Inferior parietal cortex (tissue), 1 donor: ENCODE measurements at regions not wholly inside any gene's neighbourhood (a gene's known extent, or its start where the extent isn't known, plus 50 kb on each side); places are given as distances from the start of the nearest gene placed in this dataset.
"Not testable (repeated sequence)": the region's sequence is repeated elsewhere in the genome, so short reads cannot be mapped to it uniquely, and the experiment has no call there.

Source experiments
- DNase-seq: peaks from one replicate; pipeline ENCODE4 v3.0.0-alpha.2; 2016; ENCODE audit errors: extremely low spot score

DNA sequence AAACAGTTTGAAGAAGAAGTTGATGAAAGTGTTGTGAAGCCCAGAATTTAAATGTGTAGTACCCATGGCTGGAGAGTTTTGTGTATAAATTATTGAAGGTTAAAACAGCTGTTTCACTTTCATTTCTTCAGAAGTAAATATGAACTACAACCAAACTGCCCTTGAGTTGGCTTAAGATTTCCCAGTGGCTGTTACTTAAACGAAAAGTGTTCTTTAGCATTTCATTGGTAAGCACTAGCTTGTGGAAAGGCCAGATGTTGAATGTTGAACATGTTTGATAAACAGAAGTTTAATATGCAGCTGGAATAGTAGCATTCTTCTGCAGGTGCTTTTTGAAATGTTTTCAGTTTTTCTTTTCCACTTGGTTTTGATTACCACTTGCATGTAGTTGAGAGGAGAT, 83.2 kb upstream of the TNRC6B start:
- no peak for DNase-seq

DNA sequence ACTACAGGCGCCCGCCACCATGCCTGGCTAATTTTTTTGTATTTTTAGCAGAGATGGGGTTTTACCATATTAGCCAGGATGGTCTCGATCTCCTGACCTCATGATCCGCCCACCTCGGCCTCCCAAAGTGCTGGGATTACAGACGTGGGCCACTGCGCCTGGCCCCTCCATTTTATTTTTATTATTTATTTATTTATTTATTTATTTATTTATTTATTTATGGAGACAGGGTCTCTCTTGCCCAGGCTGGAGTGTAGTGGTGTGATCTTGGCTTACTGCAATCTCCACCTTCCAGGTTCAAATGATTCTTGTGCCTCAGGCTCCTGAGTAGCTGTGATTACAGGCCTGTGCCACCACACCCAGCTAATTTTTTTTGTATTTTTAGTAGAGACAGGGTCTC, 77.8 kb upstream of the TNRC6B start:
- not testable (repeated sequence) for DNase-seq

DNA sequence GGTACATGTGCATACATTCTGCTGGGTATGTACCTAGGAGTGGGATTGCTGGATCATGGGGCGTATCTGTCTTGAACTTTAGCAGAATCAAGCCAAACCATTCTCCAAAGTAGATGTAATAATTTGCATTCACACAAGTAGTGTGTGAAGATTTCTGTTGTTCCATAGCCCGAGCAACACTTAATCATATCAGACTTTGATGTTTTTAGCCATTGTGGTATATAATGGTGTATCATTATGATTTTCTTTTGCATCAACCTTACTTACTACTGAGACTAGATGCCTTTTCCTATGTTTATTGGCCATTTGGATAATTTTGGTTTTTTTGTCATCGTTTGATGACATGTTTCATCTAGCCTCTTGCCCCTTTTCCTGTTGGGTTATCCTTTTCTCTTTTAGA, 72.0 kb upstream of the TNRC6B start:
- DNase-seq: no peak

DNA sequence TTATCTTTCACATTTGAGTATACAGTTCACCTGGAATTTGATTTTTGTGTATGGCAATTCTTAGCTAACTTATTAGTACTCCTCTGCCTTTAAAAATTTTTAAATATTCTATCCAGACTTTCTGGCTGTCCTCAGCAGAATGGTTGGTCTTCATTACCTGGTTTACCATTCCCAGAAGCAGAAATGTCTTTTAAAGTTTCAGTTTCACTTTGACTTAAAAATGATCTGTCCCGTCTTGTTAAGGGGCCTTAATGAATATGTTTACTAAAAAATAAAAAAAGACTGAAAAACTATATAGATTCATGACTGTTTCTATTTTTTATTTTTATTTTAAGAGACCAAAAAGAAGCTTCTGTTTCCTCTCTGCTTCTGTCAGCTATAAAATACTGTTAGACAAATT, 70.5 kb upstream of the TNRC6B start:
- DNase-seq: peak; percentile 13

DNA sequence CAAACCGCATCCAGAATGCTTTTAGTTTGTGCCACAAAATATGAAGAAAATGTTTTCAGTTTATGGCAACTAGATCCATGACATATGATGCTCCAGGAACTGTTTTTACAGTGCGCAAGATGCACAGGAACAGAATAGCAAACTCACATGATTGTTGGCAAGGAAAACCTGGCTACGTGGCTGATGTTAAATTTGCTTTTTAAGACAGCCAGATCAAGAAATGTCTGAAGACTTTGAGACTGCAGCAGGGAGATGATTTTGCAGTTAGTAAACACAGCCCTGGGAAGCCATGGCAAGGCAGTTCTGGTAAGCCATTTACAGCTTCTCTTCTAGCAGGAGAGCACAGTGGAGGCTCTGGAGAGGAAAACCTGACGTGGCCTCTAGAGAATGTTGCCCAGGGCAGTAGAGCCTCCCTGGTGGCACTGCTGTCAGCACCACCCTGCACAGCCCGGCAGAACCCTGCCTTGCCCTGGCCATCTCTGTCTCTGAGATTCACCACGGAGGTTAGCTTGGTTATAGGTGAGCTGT, 69.8 kb upstream of the TNRC6B start:
- peak; percentile 42 for DNase-seq

DNA sequence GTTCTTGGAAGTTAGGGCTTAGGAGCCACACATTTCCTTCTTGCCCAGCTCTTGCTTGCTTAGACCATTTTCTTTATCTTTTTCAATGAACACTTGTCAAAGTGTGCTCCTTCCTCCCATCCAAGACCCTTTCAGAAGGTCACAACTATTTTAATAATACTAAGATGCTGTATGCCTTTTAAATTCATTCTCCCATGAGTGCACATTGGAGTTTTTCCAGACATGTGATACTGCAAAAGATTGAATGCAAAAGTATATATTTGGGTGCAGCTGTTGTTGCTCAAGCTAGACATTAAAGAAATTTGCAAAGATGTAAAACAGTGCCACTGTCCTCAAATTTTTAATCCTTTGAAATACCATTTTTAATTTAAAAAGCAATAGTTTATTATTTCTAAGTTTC, 69.3 kb upstream of the TNRC6B start:
- no peak for DNase-seq

DNA sequence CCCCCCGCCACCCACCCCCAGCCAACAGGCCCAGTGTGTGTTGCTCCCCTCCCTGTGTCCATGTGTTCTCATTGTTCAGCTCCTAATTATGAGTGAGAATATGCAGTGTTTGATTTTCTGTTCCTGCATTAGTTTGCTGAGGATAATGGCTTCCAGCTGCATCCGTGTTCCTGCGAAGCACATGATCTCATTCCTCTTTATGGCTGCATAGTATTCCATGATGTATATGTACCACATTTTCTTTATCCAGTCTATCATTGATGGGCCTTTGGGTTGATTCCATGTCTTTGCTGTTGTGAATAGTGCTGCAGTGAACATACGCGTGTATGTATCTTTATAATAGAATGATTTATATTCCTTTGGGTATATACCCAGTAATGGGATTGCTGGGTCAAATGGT, 68.8 kb upstream of the TNRC6B start:
- DNase-seq: not testable (repeated sequence)

DNA sequence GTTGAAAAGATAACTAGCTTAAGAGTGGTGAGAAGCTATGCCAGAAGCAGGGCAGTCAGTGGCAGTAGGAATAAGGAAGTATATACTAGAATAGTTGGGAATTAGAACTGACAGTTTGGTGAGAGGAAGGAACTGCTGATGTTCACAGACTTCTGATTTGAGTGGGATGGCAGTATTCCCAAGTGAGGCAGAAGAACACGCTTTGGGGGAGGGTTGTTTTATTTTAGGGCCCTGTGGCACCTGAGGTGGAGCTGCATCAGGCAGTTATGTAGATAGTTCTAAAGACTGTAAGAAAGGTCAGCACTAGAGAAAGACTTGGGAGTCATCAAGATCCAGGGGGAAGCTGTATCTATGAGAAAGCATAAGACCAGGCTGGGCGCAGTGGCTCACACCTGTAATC, 66.3 kb upstream of the TNRC6B start:
- DNase-seq: no peak

DNA sequence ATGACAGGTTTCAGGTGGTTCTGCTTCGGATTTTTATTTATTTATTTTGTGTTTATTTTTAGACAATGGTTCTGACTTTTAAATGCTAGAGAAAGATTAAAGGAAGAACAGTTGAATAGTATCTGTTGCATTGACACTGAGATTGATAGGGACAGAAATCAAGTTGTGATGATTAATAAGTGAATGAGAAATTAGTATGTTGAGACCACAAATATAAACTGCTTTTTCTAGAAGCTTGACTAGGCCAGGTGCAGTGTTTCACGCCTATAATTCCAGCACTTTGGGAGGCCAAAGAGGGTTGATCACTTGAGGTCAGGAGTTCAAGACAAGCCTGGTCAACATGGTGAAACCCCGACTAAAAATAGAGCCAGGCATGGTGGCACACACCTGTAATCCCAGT, 65.1 kb upstream of the TNRC6B start:
- DNase-seq: no peak

DNA sequence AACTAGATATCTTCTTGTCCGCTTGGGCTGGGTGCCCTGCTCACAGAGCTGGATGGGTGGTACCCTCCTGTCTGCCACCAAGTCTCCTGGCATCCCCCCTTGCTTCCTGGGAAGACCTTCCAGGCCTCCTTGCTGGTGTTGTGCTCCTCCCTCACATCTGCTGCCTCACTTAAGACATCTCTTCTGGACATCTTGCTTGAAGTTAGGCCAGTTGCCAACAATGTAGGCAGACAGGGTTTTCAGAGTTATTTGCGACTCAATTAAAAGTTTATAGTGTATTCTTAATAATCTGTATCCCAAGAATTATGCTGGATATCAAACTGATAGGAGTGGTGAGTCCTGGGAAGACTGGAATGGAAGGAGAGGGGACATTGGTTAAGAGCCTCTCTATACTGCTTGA, 64.0 kb upstream of the TNRC6B start:
- no peak for DNase-seq

DNA sequence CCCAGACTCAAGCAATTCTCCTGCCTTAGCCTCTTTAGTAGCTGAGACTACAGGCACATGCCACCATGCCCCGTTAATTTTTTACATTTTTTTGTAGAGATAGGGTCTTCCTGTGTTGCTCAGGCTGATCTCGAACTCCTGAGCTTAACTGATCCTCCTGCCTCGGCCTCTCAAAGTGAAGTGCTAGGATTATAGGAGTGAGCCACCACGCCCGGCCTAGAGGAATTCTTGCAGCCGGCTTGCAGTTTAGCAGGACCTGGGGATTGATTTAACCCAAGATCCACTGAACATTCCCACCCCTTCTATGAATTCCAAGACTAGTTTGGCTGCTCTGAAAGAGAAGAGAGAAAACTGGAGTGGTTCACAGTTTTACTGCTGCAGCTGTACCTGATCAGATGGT, 63.3 kb upstream of the TNRC6B start:
- no peak for DNase-seq

DNA sequence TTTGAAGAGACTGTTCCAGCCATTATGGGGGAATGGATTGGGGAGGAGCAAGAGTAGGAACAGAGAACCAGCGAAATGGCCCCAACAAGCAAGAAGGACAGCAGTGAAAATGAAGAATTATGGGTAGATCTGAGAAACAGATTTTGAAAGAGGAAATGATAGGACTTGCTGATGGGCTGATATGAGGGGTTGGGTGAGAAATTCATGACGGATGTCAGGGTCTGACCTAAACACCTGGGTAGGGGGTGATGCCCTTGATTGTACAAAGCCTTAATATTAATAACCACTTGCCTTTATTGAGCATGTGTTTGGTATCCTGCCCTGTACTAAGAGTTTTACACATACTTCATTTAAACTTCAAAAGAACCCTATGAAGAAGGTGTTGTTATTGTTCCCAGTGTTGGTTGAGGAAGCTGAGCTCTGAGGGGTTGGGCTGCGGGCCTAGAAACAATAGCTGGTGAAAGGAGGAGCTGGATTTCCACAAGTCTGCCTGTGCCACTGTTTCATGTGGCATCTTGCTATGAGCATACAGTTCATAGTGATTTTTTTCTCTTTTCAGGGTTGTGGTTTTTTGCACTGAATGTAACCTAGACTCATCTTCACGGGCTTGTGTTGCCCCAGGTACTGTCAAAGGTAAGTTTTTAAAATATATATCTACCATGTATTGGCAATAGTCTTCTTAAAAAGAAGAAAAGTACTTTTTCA, 61.1 kb upstream of the TNRC6B start:
- DNase-seq: no peak

DNA sequence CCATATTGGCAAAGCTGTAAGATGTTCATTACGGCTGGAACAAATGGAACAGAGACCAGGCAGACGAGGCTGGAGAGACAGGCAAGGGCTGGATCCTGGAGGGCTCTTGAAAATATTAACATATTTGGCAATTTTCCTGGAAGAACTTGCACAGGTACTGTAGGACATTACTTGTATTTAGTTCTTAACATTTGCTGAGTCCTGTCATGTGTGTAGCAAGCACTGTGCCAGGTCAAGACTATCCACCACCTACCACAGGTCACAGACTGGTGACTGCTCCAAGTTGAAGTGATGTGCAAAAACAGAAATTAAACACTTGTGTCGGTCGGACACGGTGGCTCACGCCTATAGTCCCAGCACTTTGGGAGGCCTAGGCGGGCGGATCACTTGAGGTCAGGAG, 58.7 kb upstream of the TNRC6B start:
- DNase-seq: no peak

DNA sequence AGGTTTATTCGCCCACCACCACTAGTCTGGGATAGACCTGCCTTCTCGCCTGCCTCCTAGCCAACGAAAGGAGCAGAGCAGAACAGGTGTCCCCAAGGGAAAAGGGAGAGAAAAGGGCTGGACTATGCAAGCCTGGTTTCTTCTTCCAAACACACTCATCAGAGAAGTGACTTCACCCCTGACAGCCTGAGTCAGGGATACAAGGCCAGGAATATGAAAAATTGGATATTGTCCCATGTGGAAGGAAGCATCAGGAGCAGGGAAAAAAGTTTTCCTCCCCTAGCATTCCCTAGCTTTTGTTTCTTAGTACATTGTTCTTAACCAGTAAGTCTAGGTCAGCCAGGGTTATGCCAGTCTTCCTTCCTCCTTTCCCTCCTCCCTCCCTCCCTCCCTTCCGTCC, 56.9 kb upstream of the TNRC6B start:
- DNase-seq: no peak

DNA sequence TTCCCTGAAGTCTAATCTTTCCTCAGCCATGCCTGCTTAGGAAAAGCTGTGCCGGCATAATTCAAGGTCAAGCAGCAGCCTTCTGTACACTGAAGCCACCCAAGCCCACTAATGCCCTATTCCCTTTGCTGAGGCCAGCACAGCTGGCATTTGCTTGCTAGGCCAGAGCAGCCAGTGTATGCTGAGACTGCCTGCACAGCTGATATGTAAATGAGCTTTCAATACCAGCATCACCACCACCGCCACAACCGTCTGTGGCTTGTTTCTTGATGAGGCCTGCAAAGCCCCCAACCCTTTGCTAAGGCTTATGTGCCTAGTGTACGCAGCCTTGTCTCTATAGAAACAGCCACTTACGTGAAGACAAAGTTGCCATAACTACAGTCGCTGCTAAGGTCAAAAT, 56.3 kb upstream of the TNRC6B start:
- no peak for DNase-seq

DNA sequence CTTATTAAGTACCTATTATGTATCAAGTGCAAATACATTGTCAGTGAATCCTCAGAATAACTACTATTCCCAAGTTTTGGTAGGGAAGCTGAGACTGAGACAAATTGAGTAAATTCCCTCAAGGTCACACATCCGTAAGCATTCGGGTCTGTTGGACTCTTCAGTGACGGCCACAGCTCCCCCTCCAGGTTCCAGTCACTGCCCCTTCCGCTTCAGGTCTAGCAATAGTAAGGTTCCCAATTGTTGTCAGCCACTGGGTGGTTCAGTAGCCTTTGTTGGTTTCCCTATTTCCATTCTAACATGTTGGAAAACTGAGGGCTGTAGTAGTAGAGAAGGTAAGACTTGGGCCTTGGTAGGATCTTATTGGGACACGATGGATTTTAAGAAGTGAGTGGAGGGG, 54.9 kb upstream of the TNRC6B start:
- no peak for DNase-seq

DNA sequence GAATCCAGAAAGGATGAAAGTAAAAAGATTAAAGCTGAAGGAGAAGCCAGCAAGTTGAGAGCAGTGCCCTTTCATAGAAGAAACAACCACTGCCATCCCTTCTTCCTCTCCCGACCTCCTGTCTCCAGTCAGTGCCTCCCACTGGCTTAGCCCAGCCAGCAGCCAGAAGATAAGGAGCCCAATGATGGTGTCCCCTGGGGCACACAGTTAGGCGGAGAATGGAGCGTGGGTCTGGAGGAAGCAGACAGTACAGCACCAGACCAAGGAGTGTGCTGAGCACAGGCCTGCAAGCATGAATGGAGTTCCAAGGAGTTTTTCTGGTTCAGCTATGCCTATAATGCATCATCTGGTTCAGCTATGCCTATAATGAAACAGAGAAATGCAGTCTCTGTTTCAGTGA, 54.3 kb upstream of the TNRC6B start:
- DNase-seq: no peak
